H9 (cell line): ENCODE measurements at regions not wholly inside any gene's neighbourhood (a gene's known extent, or its start where the extent isn't known, plus 50 kb on each side); places are given as distances from the start of the nearest gene placed in this dataset.

Experiments
- DNase-seq: peaks from one replicate; pipeline ENCODE4 v3.0.0-alpha.2; 2017
- H2AFZ ChIP-seq: one replicate; pipeline ENCODE4 v1.6.1; 2013; ENCODE audit warnings: mild to moderate bottlenecking, low read length, control low read depth, moderate library complexity
- H2AK5ac ChIP-seq: 2 replicates; pipeline ENCODE4 v1.6.1; 2013; ENCODE audit warnings: low read length, control low read depth, mixed read lengths; ENCODE audit not compliant: insufficient read length
- H2BK120ac ChIP-seq: one replicate; pipeline ENCODE4 v1.6.1; 2013; ENCODE audit warnings: low read depth, mild to moderate bottlenecking, low read length, control low read depth, inconsistent platforms; ENCODE audit not compliant: poor library complexity, severe bottlenecking
- H2BK12ac ChIP-seq: 2 replicates; pipeline ENCODE4 v1.6.1; 2013; ENCODE audit warnings: low read length, control low read depth, mixed read lengths, low read depth; ENCODE audit not compliant: insufficient read length
- H2BK15ac ChIP-seq: 2 replicates; pipeline ENCODE4 v1.6.1; 2013; ENCODE audit warnings: low read depth, low read length, control low read depth
- H2BK20ac ChIP-seq: one replicate; pipeline ENCODE4 v1.6.1; 2013; ENCODE audit warnings: low read depth, mild to moderate bottlenecking, low read length, control low read depth, inconsistent platforms; ENCODE audit not compliant: poor library complexity, severe bottlenecking
- H2BK5ac ChIP-seq: 2 replicates; pipeline ENCODE4 v1.6.1; 2013; ENCODE audit warnings: low read length, control low read depth, mixed read lengths; ENCODE audit not compliant: insufficient read length
- H3K14ac ChIP-seq: 2 replicates; pipeline ENCODE4 v1.6.1; 2013; ENCODE audit warnings: low read length, control low read depth; ENCODE audit not compliant: insufficient read depth
- H3K18ac ChIP-seq: 2 replicates; pipeline ENCODE4 v1.6.1; 2013; ENCODE audit warnings: low read depth, mild to moderate bottlenecking, mixed read lengths, low read length, control low read depth; ENCODE audit not compliant: insufficient read length
- H3K23ac ChIP-seq: 2 replicates; pipeline ENCODE4 v1.6.1; 2013; ENCODE audit warnings: low read length, control low read depth, mixed read lengths, low read depth; ENCODE audit not compliant: insufficient read length
- H3K23me2 ChIP-seq: 2 replicates; pipeline ENCODE4 v1.6.1; 2013; ENCODE audit warnings: low read depth, mild to moderate bottlenecking, mixed read lengths, low read length, control low read depth; ENCODE audit not compliant: insufficient read length, poor library complexity, severe bottlenecking
- H3K27ac ChIP-seq: 2 replicates; pipeline ENCODE4 v1.5.1; 2013; ENCODE audit warnings: low read length, control low read depth, mixed read lengths, low read depth; ENCODE audit not compliant: insufficient read length
- H3K27me3 ChIP-seq: 2 replicates; pipeline ENCODE4 v1.6.1; 2013; ENCODE audit warnings: low read length, control low read depth, inconsistent platforms; ENCODE audit not compliant: insufficient read depth
- H3K4ac ChIP-seq: 2 replicates; pipeline ENCODE4 v1.6.1; 2013; ENCODE audit warnings: low read depth, mild to moderate bottlenecking, control low read depth, inconsistent platforms, low read length, moderate library complexity
- H3K4me1 ChIP-seq: 2 replicates; pipeline ENCODE4 v1.6.1; 2013; ENCODE audit warnings: low read length, control low read depth, inconsistent platforms; ENCODE audit not compliant: insufficient read depth
- H3K4me2 ChIP-seq: 2 replicates; pipeline ENCODE4 v1.6.1; 2013; ENCODE audit warnings: low read length, control low read depth, mixed read lengths; ENCODE audit not compliant: insufficient read length, insufficient read depth
- H3K56ac ChIP-seq: 2 replicates; pipeline ENCODE4 v1.6.1; 2013; ENCODE audit warnings: low read depth, mild to moderate bottlenecking, mixed read lengths, low read length, control low read depth; ENCODE audit not compliant: insufficient read length
- H3K79me1 ChIP-seq: 2 replicates; pipeline ENCODE4 v1.6.1; 2013; ENCODE audit warnings: low read depth, mild to moderate bottlenecking, moderate library complexity, low read length, control low read depth, inconsistent platforms; ENCODE audit not compliant: insufficient read depth, poor library complexity, severe bottlenecking
- H3K79me2 ChIP-seq: 2 replicates; pipeline ENCODE4 v1.6.1; 2013; ENCODE audit warnings: low read length, control low read depth, inconsistent platforms; ENCODE audit not compliant: insufficient read depth
- H3K9ac ChIP-seq: 2 replicates; pipeline ENCODE4 v1.6.1; 2013; ENCODE audit warnings: low read length, control low read depth, mixed read lengths; ENCODE audit not compliant: insufficient read length; ENCODE audit errors: extremely low read depth
- H3K9me3 ChIP-seq: one replicate; pipeline ENCODE4 v1.6.1; 2013; ENCODE audit warnings: low read depth, low read length, inconsistent platforms; ENCODE audit not compliant: control insufficient read depth
- H3T11ph ChIP-seq: one replicate; pipeline ENCODE4 v1.6.1; 2013; ENCODE audit warnings: mild to moderate bottlenecking, low read length, control low read depth, inconsistent platforms
- H4K20me1 ChIP-seq: one replicate; pipeline ENCODE4 v1.6.1; 2013; ENCODE audit not compliant: control insufficient read depth, insufficient read length, insufficient read depth
- H4K5ac ChIP-seq: 2 replicates; pipeline ENCODE4 v1.6.1; 2013; ENCODE audit warnings: low read depth, mild to moderate bottlenecking, mixed read lengths, low read length, control low read depth; ENCODE audit not compliant: insufficient read length
- H4K8ac ChIP-seq: replicated peaks from 2 replicates; pipeline ENCODE4 v1.6.1; 2013; ENCODE audit warnings: low read length, control low read depth, mixed read lengths, low read depth; ENCODE audit not compliant: insufficient read length
- H4K91ac ChIP-seq: 2 replicates; pipeline ENCODE4 v1.6.1; 2013; ENCODE audit warnings: low read depth, mild to moderate bottlenecking, moderate library complexity, mixed read lengths, low read length, control low read depth; ENCODE audit not compliant: insufficient read length
- H3K27ac Mint-ChIP-seq, 3 experiments: 2 replicates in 2 of 3; 3 replicates in 1 of 3; pipeline ENCODE4 v1.8.0; 2020 to 2021; ENCODE audit warnings: mixed read lengths in 3 of 3, mild to moderate bottlenecking in 1 of 3, moderate library complexity in 1 of 3
- H3K27me3 Mint-ChIP-seq: 2 replicates; pipeline ENCODE4 v1.8.0; 2021; ENCODE audit warnings: low read depth, mild to moderate bottlenecking, moderate library complexity, mixed read lengths
- H3K36me3 Mint-ChIP-seq, 3 experiments: 2 replicates in 2 of 3; 3 replicates in 1 of 3; pipeline ENCODE4 v1.8.0; 2020 to 2021; ENCODE audit warnings: low read depth in 3 of 3, mixed read lengths in 3 of 3; ENCODE audit not compliant: insufficient read depth in 1 of 3
- H3K4me1 Mint-ChIP-seq, 2 experiments: 2 replicates each; pipeline ENCODE4 v1.8.0; 2020; ENCODE audit warnings: mixed read lengths in 2 of 2
- H3K4me3 Mint-ChIP-seq, 2 experiments: 2 replicates in 1 of 2; 3 replicates in 1 of 2; pipeline ENCODE4 v1.8.0; 2020 to 2021; ENCODE audit warnings: mild to moderate bottlenecking in 2 of 2, mixed read lengths in 2 of 2, moderate library complexity in 1 of 2
- H3K9me3 Mint-ChIP-seq, 2 experiments: 2 replicates in 1 of 2; 3 replicates in 1 of 2; pipeline ENCODE4 v1.8.0; 2020; ENCODE audit warnings: mild to moderate bottlenecking in 2 of 2, mixed read lengths in 2 of 2, moderate library complexity in 1 of 2
- CTCF ChIP-seq: fragments of 200-600 bp; sonication (generic); conservative IDR thresholded peaks from 3 replicates; pipeline ENCODE4 v1.8.0; 2021; ENCODE audit warnings: antibody characterized with exemption, mild to moderate bottlenecking

GRCh38 chrX:25872786-25873185, 265.4 kb upstream of the MAGEB18 start:
- H3K18ac ChIP-seq = no peak overlapping the region
- no peaks in the 10 kb centered on the region for H3K79me1 ChIP-seq
- H3K27me3 Mint-ChIP-seq = no peaks in the 10 kb centered on the region
- no peak for TF ChIP-seq CTCF
- no peaks in the 10 kb centered on the region for H3K27me3 ChIP-seq
- no peak overlapping the region for H2AK5ac ChIP-seq
- H3K4me1 Mint-ChIP-seq = peaks cover 3 to 5% of the 10 kb centered on the region in 2 experiments
- no peak overlapping the region for H3K56ac ChIP-seq
- H2BK120ac ChIP-seq = no peak overlapping the region
- peaks cover 19% of the 10 kb centered on the region for H3K9me3 ChIP-seq
- no peak overlapping the region for H2BK20ac ChIP-seq
- H3K4me1 ChIP-seq = no peaks in the 10 kb centered on the region
- no peaks in the 10 kb centered on the region for H4K20me1 ChIP-seq
- no peak overlapping the region for H3K4ac ChIP-seq
- no peak overlapping the region for H3K9ac ChIP-seq
- no peak overlapping the region for H4K91ac ChIP-seq
- H3K27ac Mint-ChIP-seq = no peak overlapping the region
- H3K79me2 ChIP-seq = no peaks in the 10 kb centered on the region
- H3K23ac ChIP-seq = no peak overlapping the region
- no peaks in the 10 kb centered on the region for H3K23me2 ChIP-seq
- H2BK5ac ChIP-seq = no peak overlapping the region
- H3T11ph ChIP-seq = no peak overlapping the region
- H4K8ac ChIP-seq = no peak overlapping the region
- DNase-seq = no peak
- H4K5ac ChIP-seq = no peak overlapping the region
- H2BK12ac ChIP-seq = no peak overlapping the region
- no peaks in the 10 kb centered on the region for H3K36me3 Mint-ChIP-seq
- H3K27ac ChIP-seq = no peak overlapping the region
- no peak overlapping the region for H3K4me3 Mint-ChIP-seq
- peaks cover 44 to 46% of the 10 kb centered on the region in 2 experiments for H3K9me3 Mint-ChIP-seq
- H2AFZ ChIP-seq = no peak overlapping the region
- H2BK15ac ChIP-seq = no peak overlapping the region
- no peak overlapping the region for H3K4me2 ChIP-seq
- H3K14ac ChIP-seq = no peak overlapping the region
